Islet of Langerhans (tissue), 1 donor: ENCODE measurements at regions not wholly inside any gene's neighbourhood (a gene's known extent, or its start where the extent isn't known, plus 50 kb on each side); places are given as distances from the start of the nearest gene placed in this dataset.
A peak's percentile ranks its signal among the peaks of the same experiment; 100 is the strongest.

Experiments used
- FAIRE-seq: peaks from one replicate; lab custom pipeline; 2011; peaks lifted over from hg19 to GRCh38; lab: Jason Lieb, UNC

GRCh38 chr10:3950676-3951275 is 165.8 kb upstream of the KLF6 start:
- FAIRE-seq = no peak

GRCh38 chr10:3949711-3950110 is 164.7 kb upstream of the KLF6 start:
- FAIRE-seq = no peak

- FAIRE-seq = no peak
These were observed 163.8 kb upstream of the KLF6 start for GRCh38 chr10:3948843-3949242.

- no peak for FAIRE-seq
These were observed 161.5 kb upstream of the KLF6 start for GRCh38 chr10:3946234-3947229.

GRCh38 chr10:3945026-3945425 is 160.0 kb upstream of the KLF6 start:
- FAIRE-seq = no peak

- FAIRE-seq = no peak
These were observed 159.6 kb upstream of the KLF6 start for GRCh38 chr10:3944591-3944990.

- FAIRE-seq = peak; percentile 82
These were observed 158.8 kb upstream of the KLF6 start for GRCh38 chr10:3943695-3944257.

GRCh38 chr10:3942937-3943489 is 158.0 kb upstream of the KLF6 start:
- FAIRE-seq = no peak

- FAIRE-seq = no peak
These were observed 156.7 kb upstream of the KLF6 start for GRCh38 chr10:3941676-3942075.

- no peak for FAIRE-seq
These were observed 151.5 kb upstream of the KLF6 start for GRCh38 chr10:3936422-3937040.

- FAIRE-seq = no peak
These were observed 150.9 kb upstream of the KLF6 start for GRCh38 chr10:3935933-3936359.

- no peak for FAIRE-seq
These were observed 150.1 kb upstream of the KLF6 start for GRCh38 chr10:3935141-3935540.

- no peak for FAIRE-seq
These were observed 148.7 kb upstream of the KLF6 start for GRCh38 chr10:3933733-3934132.

- no peak for FAIRE-seq
These were observed 147.8 kb upstream of the KLF6 start for GRCh38 chr10:3932597-3933375.

- FAIRE-seq = no peak
These were observed 146.9 kb upstream of the KLF6 start for GRCh38 chr10:3931901-3932300.

- no peak for FAIRE-seq
These were observed 146.2 kb upstream of the KLF6 start for GRCh38 chr10:3931224-3931623.

GRCh38 chr10:3928569-3928968 is 143.6 kb upstream of the KLF6 start:
- no peak for FAIRE-seq

GRCh38 chr10:3928078-3928477 is 143.1 kb upstream of the KLF6 start:
- no peak for FAIRE-seq

GRCh38 chr10:3926675-3927525 is 141.9 kb upstream of the KLF6 start:
- FAIRE-seq = no peak

GRCh38 chr10:3926258-3926657 is 141.2 kb upstream of the KLF6 start:
- no peak for FAIRE-seq

- FAIRE-seq = no peak
These were observed 140.2 kb upstream of the KLF6 start for GRCh38 chr10:3925184-3925583.
